Activated naive CD4-positive, alpha-beta T cell treated with anti-CD3 and anti-CD28 coated beads for 36 hours (primary cell): ENCODE measurements at regions not wholly inside any gene's neighbourhood (a gene's known extent, or its start where the extent isn't known, plus 50 kb on each side); places are given as distances from the start of the nearest gene placed in this dataset.

Experiments used
- CTCF ChIA-PET: fragments of 350-600 bp; sonication (Branson Sonifier 250); formaldehyde crosslinking; loops from one replicate; lab custom pipeline; 2021; ENCODE audit warnings: antibody characterized with exemption; lab: Charles Lee
- DNase-seq: peaks from one replicate; pipeline ENCODE4 v3.0.0-alpha.2; 2020
- H3K27ac Mint-ChIP-seq: one replicate; pipeline ENCODE4 v1.8.0; 2021; ENCODE audit warnings: mild to moderate bottlenecking, mixed read lengths
- H3K27me3 Mint-ChIP-seq: one replicate; pipeline ENCODE4 v1.8.0; 2021; ENCODE audit warnings: low read depth, mixed read lengths
- H3K36me3 Mint-ChIP-seq: one replicate; pipeline ENCODE4 v1.8.0; 2021; ENCODE audit warnings: low read depth, mixed read lengths
- H3K4me1 Mint-ChIP-seq: one replicate; pipeline ENCODE4 v1.8.0; 2021; ENCODE audit warnings: low read depth, mixed read lengths
- H3K4me3 Mint-ChIP-seq: one replicate; pipeline ENCODE4 v1.8.0; 2021; ENCODE audit warnings: mild to moderate bottlenecking, moderate library complexity, mixed read lengths
- H3K9me3 Mint-ChIP-seq: one replicate; pipeline ENCODE4 v1.8.0; 2021; ENCODE audit warnings: mixed read lengths
- intact Hi-C: fragments of 100-400 bp; cut with micrococcal nuclease; formaldehyde crosslinking; loops from one replicate; pipeline ENCODE4 v1.15.1; 2023

- no peak overlapping the region for H3K4me3 Mint-ChIP-seq
- H3K9me3 Mint-ChIP-seq, result peaks cover 3% of the 10 kb centered on the region
- no peak for DNase-seq
- H3K36me3 Mint-ChIP-seq, result no peaks in the 10 kb centered on the region
- H3K4me1 Mint-ChIP-seq, result no peaks in the 10 kb centered on the region
- CTCF ChIA-PET, result no interaction called here
- intact Hi-C loops, result no loop called here
- no peaks in the 10 kb centered on the region for H3K27me3 Mint-ChIP-seq
- H3K27ac Mint-ChIP-seq, result no peak overlapping the region
These were observed 409.2 kb downstream of the DIPK2A start for GRCh38 chr3:144380849-144381248.

GRCh38 chr3:144381607-144382006 lies 410.0 kb downstream of the DIPK2A start:
- no peak overlapping the region for H3K4me3 Mint-ChIP-seq

GRCh38 chr3:144384241-144384979 lies 412.8 kb downstream of the DIPK2A start:
- no peaks in the 10 kb centered on the region for H3K36me3 Mint-ChIP-seq
- intact Hi-C loops, result no loop called here
- H3K27ac Mint-ChIP-seq, result no peak overlapping the region
- no peaks in the 10 kb centered on the region for H3K4me1 Mint-ChIP-seq
- DNase-seq, result no peak
- no peaks in the 10 kb centered on the region for H3K9me3 Mint-ChIP-seq
- no peaks in the 10 kb centered on the region for H3K27me3 Mint-ChIP-seq
- no peak overlapping the region for H3K4me3 Mint-ChIP-seq
- CTCF ChIA-PET, result no interaction called here

More at GRCh38 chr3:144381607-144382006, 410.0 kb downstream of the DIPK2A start:
- Mint-ChIP-seq H3K27ac (no peak overlapping the region), H3K36me3 (no peaks in the 10 kb centered on the region), H3K4me1 (no peaks in the 10 kb centered on the region), H3K27me3 (no peaks in the 10 kb centered on the region), H3K9me3 (peaks cover 2% of the 10 kb centered on the region)
- CTCF ChIA-PET, result no interaction called here
- intact Hi-C loops, result no loop called here
- DNase-seq, result no peak

GRCh38 chr3:144390786-144391185 lies 419.2 kb downstream of the DIPK2A start:
- CTCF ChIA-PET, result no interaction called here
- no peaks in the 10 kb centered on the region for H3K27me3 Mint-ChIP-seq
- no peaks in the 10 kb centered on the region for H3K4me1 Mint-ChIP-seq
- no peaks in the 10 kb centered on the region for H3K36me3 Mint-ChIP-seq
- no peak for DNase-seq
- H3K4me3 Mint-ChIP-seq, result no peak overlapping the region
- intact Hi-C loops, result no loop called here
- no peaks in the 10 kb centered on the region for H3K9me3 Mint-ChIP-seq
- H3K27ac Mint-ChIP-seq, result no peak overlapping the region

GRCh38 chr3:144391236-144391635 lies 419.6 kb downstream of the DIPK2A start:
- no peak overlapping the region for H3K27ac Mint-ChIP-seq
- no peak for DNase-seq
- H3K9me3 Mint-ChIP-seq, result peaks cover 1% of the 10 kb centered on the region
- CTCF ChIA-PET, result no interaction called here
- no peak overlapping the region for H3K4me3 Mint-ChIP-seq
- no peaks in the 10 kb centered on the region for H3K27me3 Mint-ChIP-seq
- intact Hi-C loops, result no loop called here
- H3K36me3 Mint-ChIP-seq, result no peaks in the 10 kb centered on the region
- no peaks in the 10 kb centered on the region for H3K4me1 Mint-ChIP-seq

- no peaks in the 10 kb centered on the region for H3K27me3 Mint-ChIP-seq
- H3K4me3 Mint-ChIP-seq, result no peak overlapping the region
- intact Hi-C loops, result no loop called here
- no peak for DNase-seq
- H3K27ac Mint-ChIP-seq, result no peak overlapping the region
- H3K9me3 Mint-ChIP-seq, result peaks cover 11% of the 10 kb centered on the region
- CTCF ChIA-PET, result interaction anchor here (0.5 kb wide), 1 partner anchor 420 kb away, joined by 3 read pairs; no protein-coding TSS in a partner anchor
- H3K36me3 Mint-ChIP-seq, result no peaks in the 10 kb centered on the region
- H3K4me1 Mint-ChIP-seq, result no peaks in the 10 kb centered on the region
These were observed 422.4 kb downstream of the DIPK2A start for GRCh38 chr3:144394032-144394431.

- H3K9me3 Mint-ChIP-seq, result peaks cover 22% of the 10 kb centered on the region
- intact Hi-C loops, result no loop called here
- no peaks in the 10 kb centered on the region for H3K27me3 Mint-ChIP-seq
- no peaks in the 10 kb centered on the region for H3K4me1 Mint-ChIP-seq
- no peak overlapping the region for H3K4me3 Mint-ChIP-seq
- no peak overlapping the region for H3K27ac Mint-ChIP-seq
- H3K36me3 Mint-ChIP-seq, result no peaks in the 10 kb centered on the region
- CTCF ChIA-PET, result no interaction called here
- DNase-seq, result no peak
These were observed 430.8 kb downstream of the DIPK2A start for GRCh38 chr3:144402430-144402829.

- Mint-ChIP-seq H3K9me3 (peaks cover 18% of the 10 kb centered on the region), H3K4me3 (no peak overlapping the region), H3K4me1 (no peaks in the 10 kb centered on the region), H3K36me3 (no peaks in the 10 kb centered on the region), H3K27me3 (no peaks in the 10 kb centered on the region), H3K27ac (no peak overlapping the region)
- intact Hi-C loops, result no loop called here
- no peak for DNase-seq
- CTCF ChIA-PET, result no interaction called here
These were observed 431.4 kb downstream of the DIPK2A start for GRCh38 chr3:144403040-144403457.

GRCh38 chr3:144407335-144407734 lies 435.7 kb downstream of the DIPK2A start:
- no peaks in the 10 kb centered on the region for H3K36me3 Mint-ChIP-seq
- no peaks in the 10 kb centered on the region for H3K27me3 Mint-ChIP-seq
- DNase-seq, result no peak
- CTCF ChIA-PET, result interaction anchor here (0.7 kb wide), 1 partner anchor 1375 kb away, joined by 4 read pairs; no protein-coding TSS in a partner anchor
- H3K9me3 Mint-ChIP-seq, result peaks cover 4% of the 10 kb centered on the region
- intact Hi-C loops, result no loop called here
- no peak overlapping the region for H3K27ac Mint-ChIP-seq
- no peak overlapping the region for H3K4me3 Mint-ChIP-seq
- H3K4me1 Mint-ChIP-seq, result no peaks in the 10 kb centered on the region

GRCh38 chr3:144409319-144409718 lies 437.7 kb downstream of the DIPK2A start:
- Mint-ChIP-seq H3K27ac (no peak overlapping the region), H3K27me3 (no peaks in the 10 kb centered on the region), H3K36me3 (no peaks in the 10 kb centered on the region), H3K4me3 (no peak overlapping the region), H3K9me3 (no peaks in the 10 kb centered on the region), H3K4me1 (no peaks in the 10 kb centered on the region)
- CTCF ChIA-PET, result interaction anchor here (1.0 kb wide), 1 partner anchor 27 kb away, joined by 3 read pairs; no protein-coding TSS in a partner anchor
- intact Hi-C loops, result no loop called here
- no peak for DNase-seq

- CTCF ChIA-PET, result no interaction called here
- Mint-ChIP-seq H3K4me1 (no peaks in the 10 kb centered on the region), H3K9me3 (no peaks in the 10 kb centered on the region), H3K4me3 (no peak overlapping the region), H3K27me3 (no peaks in the 10 kb centered on the region), H3K36me3 (no peaks in the 10 kb centered on the region), H3K27ac (no peak overlapping the region)
- intact Hi-C loops, result no loop called here
- no peak for DNase-seq
These were observed 441.4 kb downstream of the DIPK2A start for GRCh38 chr3:144413068-144413467.

GRCh38 chr3:144415492-144415891 lies 443.9 kb downstream of the DIPK2A start:
- CTCF ChIA-PET, result interaction anchor here (0.7 kb wide), 1 partner anchor 265 kb away, joined by 4 read pairs; no protein-coding TSS in a partner anchor
- DNase-seq, result no peak
- Mint-ChIP-seq H3K4me3 (no peak overlapping the region), H3K27ac (no peak overlapping the region), H3K36me3 (no peaks in the 10 kb centered on the region), H3K9me3 (no peaks in the 10 kb centered on the region), H3K27me3 (peaks cover 3% of the 10 kb centered on the region), H3K4me1 (no peaks in the 10 kb centered on the region)
- intact Hi-C loops, result no loop called here

- Mint-ChIP-seq H3K4me3 (no peak overlapping the region), H3K27me3 (peaks cover 4% of the 10 kb centered on the region), H3K27ac (no peak overlapping the region), H3K9me3 (no peaks in the 10 kb centered on the region), H3K36me3 (no peaks in the 10 kb centered on the region), H3K4me1 (no peaks in the 10 kb centered on the region)
- no peak for DNase-seq
- CTCF ChIA-PET, result no interaction called here
- intact Hi-C loops, result no loop called here
These were observed 453.0 kb downstream of the DIPK2A start for GRCh38 chr3:144424606-144425005.
